ENCODE measurements at regions not wholly inside any gene's neighbourhood (a gene's known extent, or its start where the extent isn't known, plus 50 kb on each side); places are given as distances from the start of the nearest gene placed in this dataset.
"Not testable (repeated sequence)": the region's sequence is repeated elsewhere in the genome, so short reads cannot be mapped to it uniquely, and the experiment has no call there.

DNA sequence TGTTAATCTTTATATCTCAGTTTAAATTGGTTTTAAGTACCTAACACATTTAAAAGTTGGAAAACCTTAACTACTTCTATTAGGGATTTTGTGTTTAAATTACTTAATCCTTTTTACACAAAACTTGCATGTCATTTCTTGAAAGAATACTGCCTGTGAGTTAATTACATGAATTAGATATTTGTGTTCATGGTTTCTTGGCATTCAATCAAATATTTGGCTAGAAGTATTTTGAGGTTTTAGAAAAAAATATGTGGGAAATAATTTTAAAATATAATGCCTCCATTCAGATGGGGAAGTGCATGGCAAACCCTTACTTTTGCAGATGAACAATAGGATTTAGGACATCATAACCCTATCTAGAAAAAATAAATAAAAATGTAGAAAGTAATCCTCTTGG is 186.5 kb upstream of the SEMA3E start:
- intact Hi-C loops (cut with DNase I) = no loop called here

GRCh38 chr7:83833721-83834120 is 184.8 kb upstream of the SEMA3E start:
- DNase-seq; intact Hi-C loops (cut with DNase I): not testable (repeated sequence)

More for the DNA sequence above, 186.5 kb upstream of the SEMA3E start:
- DNase-seq = no peak

- no peak for DNase-seq
- intact Hi-C loops (cut with DNase I) = no loop called here
These were observed 183.1 kb upstream of the SEMA3E start for GRCh38 chr7:83832009-83832408.

DNA sequence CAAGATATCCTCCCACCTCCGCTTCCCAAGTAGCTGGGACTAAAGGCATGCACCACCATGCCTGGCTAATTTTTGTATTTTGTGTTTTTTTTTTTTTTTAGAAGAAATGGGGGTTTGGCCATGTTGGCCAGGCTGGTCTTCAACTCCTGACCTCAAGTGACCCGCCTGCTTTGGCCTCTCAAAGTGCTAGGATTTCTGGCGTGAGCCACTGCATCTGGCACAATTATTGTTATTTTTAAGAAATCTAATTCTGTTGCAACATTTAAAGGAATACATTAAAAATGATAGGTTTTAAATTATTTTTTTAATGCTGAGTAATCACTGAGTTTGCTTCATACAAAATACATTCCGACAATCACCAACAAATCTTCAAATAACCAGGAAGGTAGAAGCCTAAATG is 178.1 kb upstream of the SEMA3E start:
- intact Hi-C loops (cut with DNase I) = no loop called here
- DNase-seq = no peak

GRCh38 chr7:83824214-83824613 is 175.3 kb upstream of the SEMA3E start:
- intact Hi-C loops (cut with DNase I) = no loop called here
- DNase-seq = no peak

DNA sequence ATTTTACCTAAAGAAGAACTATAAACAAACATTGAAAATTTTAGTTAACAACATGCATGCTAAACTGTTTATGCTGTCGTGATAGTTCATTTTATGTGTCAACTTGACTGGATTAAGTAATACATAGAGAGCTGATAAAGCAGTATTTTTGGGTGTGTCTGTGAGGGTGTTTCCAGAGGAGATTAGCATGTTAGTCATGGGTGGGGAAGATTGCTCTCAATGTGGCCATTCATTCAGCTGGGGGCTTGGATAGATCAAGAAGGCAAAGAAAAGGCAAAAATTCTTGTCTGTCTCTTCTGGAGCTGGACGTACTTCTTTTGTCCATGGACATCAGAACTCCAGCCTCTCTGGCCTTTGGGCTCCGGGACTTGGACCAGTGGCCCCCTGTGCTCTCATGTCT is 172.9 kb upstream of the SEMA3E start:
- intact Hi-C loops (cut with DNase I) = no loop called here
- DNase-seq = no peak

DNA sequence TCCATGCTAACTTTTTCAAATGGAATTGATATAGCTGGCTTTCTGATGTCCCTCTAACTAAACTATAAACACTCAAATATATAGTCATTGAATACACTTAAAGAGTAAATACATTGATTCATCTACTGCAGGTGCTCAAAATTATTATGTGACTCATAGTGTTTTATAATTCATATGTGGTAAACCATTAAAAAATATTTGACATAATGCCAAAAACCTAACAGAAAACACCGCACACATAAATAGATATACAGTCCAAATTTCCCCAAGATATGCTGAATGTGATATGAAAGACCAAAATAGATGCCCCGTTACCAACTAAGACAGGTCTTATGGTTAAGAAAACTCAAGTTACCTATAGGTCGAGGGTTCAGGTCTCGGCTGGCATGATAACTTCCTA is 171.7 kb upstream of the SEMA3E start:
- intact Hi-C loops (cut with DNase I) = no loop called here
- no peak for DNase-seq

DNA sequence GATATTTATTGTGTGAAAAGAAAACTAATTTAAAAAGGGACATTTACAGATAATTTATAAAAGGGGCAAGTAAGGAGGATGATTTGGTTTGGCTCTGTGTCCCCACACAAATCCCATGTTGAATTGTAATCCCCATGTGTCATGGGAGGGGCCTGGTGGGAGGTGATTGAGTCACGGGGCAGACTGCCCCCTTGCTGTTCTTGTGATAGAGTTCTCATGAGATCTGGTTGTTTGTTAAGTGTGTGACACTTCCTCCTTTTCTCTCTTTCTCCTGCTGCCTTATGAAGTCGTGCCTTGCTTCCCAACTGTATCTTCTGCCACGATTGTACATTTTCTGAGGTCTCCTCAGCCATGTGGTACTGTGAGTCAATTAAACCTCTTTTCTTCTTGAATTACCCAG is 171.0 kb upstream of the SEMA3E start:
- DNase-seq = no peak
- intact Hi-C loops (cut with DNase I) = no loop called here

- DNase-seq = no peak
- intact Hi-C loops (cut with DNase I) = no loop called here
These were observed 165.5 kb upstream of the SEMA3E start for GRCh38 chr7:83814480-83814879.

- DNase-seq; intact Hi-C loops (cut with DNase I): not testable (repeated sequence)
These were observed 163.6 kb upstream of the SEMA3E start for GRCh38 chr7:83812563-83812962.

GRCh38 chr7:83808982-83809381 is 160.0 kb upstream of the SEMA3E start:
- DNase-seq = no peak
- intact Hi-C loops (cut with DNase I) = no loop called here

DNA sequence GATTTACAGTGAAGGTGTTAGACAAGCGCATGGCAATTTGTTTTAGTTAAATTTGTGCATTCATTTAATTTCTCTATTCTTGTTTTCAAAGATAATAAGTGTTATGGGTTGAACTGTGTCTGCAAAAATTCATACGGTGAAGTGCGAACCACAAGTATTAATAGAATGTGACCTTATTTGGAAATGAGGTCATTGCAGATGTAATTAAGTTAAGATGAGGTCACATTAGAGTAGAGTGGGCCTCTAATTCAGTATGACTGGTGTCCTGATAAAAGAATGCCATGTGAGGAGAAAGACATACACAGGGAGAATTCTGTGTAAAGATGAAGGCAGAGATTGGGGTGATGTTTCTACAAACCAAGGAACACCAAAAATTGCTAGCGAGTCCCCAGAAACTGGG is 158.8 kb upstream of the SEMA3E start:
- DNase-seq = no peak
- intact Hi-C loops (cut with DNase I) = no loop called here

- DNase-seq = no peak
- intact Hi-C loops (cut with DNase I) = no loop called here
These were observed 157.6 kb upstream of the SEMA3E start for GRCh38 chr7:83806538-83806937.

DNA sequence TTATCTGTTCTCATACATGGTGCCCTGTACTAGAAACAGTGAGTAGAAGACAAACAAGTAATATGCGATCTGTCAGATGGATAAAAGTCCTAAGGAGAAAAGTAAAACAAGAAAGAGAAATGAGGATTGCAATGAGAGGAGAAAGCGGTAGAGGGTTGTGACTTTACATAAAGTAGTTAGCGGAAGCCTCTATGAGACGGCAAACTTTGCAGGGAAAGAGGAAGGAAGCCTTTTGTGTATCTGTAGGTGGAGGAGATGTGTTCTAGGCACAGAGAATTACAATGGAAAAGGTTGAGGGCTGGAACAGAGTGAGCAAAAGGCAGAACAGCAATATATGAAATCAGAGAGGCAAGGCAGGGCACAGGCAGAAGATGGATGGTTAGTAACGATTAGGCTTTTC is 150.4 kb upstream of the SEMA3E start:
- intact Hi-C loops (cut with DNase I) = no loop called here
- no peak for DNase-seq

GRCh38 chr7:83798489-83798888 is 149.6 kb upstream of the SEMA3E start:
- intact Hi-C loops (cut with DNase I) = no loop called here
- DNase-seq = no peak

DNA sequence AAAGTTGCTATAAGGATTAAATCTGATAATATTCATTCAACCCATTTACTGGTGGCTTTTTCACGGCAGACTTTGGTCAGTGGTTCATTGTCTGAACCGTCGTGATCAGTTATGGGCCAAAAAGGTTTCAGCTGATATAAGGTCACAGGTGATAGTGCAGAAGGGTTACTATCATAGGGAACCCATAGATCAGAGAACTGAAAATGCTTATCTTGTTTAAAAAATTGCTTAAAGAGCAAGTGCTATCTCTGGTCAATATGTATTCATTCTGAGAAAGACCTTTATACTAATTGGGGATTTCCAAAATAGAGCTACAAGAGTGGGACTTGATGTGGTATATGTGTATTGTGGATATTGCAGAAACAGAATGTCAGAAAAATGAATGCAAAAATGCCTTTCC is 147.8 kb upstream of the SEMA3E start:
- no peak for DNase-seq
- intact Hi-C loops (cut with DNase I) = no loop called here

- DNase-seq = no peak
These were observed 145.9 kb upstream of the SEMA3E start for GRCh38 chr7:83794829-83795228.

GRCh38 chr7:83793558-83793957 is 144.6 kb upstream of the SEMA3E start:
- no peak for DNase-seq
- intact Hi-C loops (cut with DNase I) = no loop called here

More at GRCh38 chr7:83794829-83795228, 145.9 kb upstream of the SEMA3E start:
- intact Hi-C loops (cut with DNase I) = no loop called here

DNA sequence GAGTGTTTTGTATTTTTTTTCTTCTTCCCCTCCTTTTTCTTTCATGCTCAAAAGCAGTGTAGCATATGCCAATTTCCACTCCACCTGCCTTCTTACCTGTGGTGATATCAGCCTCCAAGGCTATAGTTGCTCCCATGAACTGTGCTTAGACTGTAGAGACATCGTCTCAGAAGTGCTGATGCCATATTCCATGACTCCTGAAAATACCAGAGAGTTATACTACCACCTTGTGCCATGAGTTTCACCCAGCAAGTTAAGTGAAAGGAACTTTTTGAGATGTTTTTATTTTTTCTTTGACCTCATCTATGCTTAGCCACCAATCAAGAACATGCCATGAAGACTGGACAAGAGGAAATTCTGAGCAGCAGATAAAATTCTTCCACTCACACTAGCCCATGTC is 142.8 kb upstream of the SEMA3E start:
- intact Hi-C loops (cut with DNase I) = no loop called here

GRCh38 chr7:83786858-83787257 is 137.9 kb upstream of the SEMA3E start:
- intact Hi-C loops (cut with DNase I) = no loop called here
- no peak for DNase-seq

More for the DNA sequence above, 142.8 kb upstream of the SEMA3E start:
- DNase-seq = no peak

- intact Hi-C loops (cut with DNase I) = no loop called here
- DNase-seq = no peak
These were observed 133.7 kb upstream of the SEMA3E start for GRCh38 chr7:83782628-83783027.

- no peak for DNase-seq
- intact Hi-C loops (cut with DNase I) = no loop called here
These were observed 129.1 kb upstream of the SEMA3E start for GRCh38 chr7:83778073-83778443.
